ENCODE measurements at regions not wholly inside any gene's neighbourhood (a gene's known extent, or its start where the extent isn't known, plus 50 kb on each side); places are given as distances from the start of the nearest gene placed in this dataset.

DNA sequence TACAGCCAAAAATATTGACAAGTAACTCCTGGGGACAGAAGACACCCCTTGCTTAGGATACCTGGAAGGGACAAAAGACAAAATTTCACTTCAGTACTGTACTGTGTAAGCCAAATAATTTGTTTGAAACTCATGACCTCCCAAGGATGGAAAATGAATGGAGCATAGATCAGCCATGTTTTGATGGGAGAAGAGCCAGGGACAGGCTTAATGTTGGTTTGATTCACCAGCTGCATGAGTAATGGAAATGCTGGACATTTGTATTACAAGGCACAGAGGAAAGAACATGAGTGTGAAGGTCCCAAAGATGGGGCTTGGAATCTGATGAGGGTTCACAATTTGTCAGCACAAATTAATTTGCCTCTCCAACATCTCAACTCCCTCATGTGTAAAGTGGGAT is 122.8 kb downstream of the ENC1 start:
- intact Hi-C loops (cut with micrococcal nuclease; ENCODE audit: unreplicated experiment) (no loop called here), in situ Hi-C loops (cut with MboI) (no loop called here)
- Histone ChIP-seq H3K36me3 (ENCODE audit: control insufficient read depth in 2 of 2, insufficient read depth in 2 of 2, low read length in 1 of 2) (no peaks in the 10 kb centered on the region), H3K79me2 (ENCODE audit: control insufficient read depth, insufficient read depth, low read length) (no peaks in the 10 kb centered on the region), H3K9ac (ENCODE audit: control insufficient read depth, insufficient read depth, low read length) (no peak overlapping the region), H3K4me2 (ENCODE audit: control insufficient read depth, insufficient read depth) (no peak overlapping the region), H2AFZ (ENCODE audit: control insufficient read depth, low read depth, low read length) (no peak overlapping the region), H3K27ac (ENCODE audit: control insufficient read depth, insufficient read depth) (no peak overlapping the region), H3K9me3 (replicated peaks; ENCODE audit: control insufficient read depth, insufficient read depth, low read length) (peaks cover 4% of the 10 kb centered on the region; the same call in 1 of the 3 replicates), H3K4me3 (no peak overlapping the region), H4K20me1 (ENCODE audit: control insufficient read depth, insufficient read depth) (no peaks in the 10 kb centered on the region), H3K4me1 (ENCODE audit: control insufficient read depth, insufficient read depth, low read length) (no peaks in the 10 kb centered on the region), H3K27me3 (replicated peaks in 1 of 2; ENCODE audit: control insufficient read depth in 2 of 2, insufficient read depth in 2 of 2, low read length in 1 of 2) (no peaks in the 10 kb centered on the region)
- no TSS peak for BruUV-seq (replicated peaks)
- ChIA-PET SMC1A (ENCODE audit: uncharacterized antibody, unreplicated experiment) (no interaction called here), CTCF (no interaction called here), RAD21 (ENCODE audit: unreplicated experiment) (no interaction called here), POLR2A (interaction anchor here (0.6 kb wide), 1 partner anchor 11 kb away, joined by 3 read pairs; no protein-coding TSS in a partner anchor)
- FAIRE-seq (peak; percentile 13), DNase-seq (ENCODE audit: low read depth, low spot score) (no peak), ATAC-seq (no peak)
- TF ChIP-seq SIX5 (IDR thresholded peaks at IDR 0.05; ENCODE audit: low read depth, low read length, severe bottlenecking), result no peak
- no peak for TF ChIP-seq RAD21 (IDR thresholded peaks at IDR 0.05; ENCODE audit: insufficient read depth, low read depth, low read length)
- TF ChIP-seq ATF3 (IDR thresholded peaks at IDR 0.05; ENCODE audit: borderline replicate concordance, extremely low read depth, low read depth, low read length), result no peak
- TF ChIP-seq MEF2A (IDR thresholded peaks at IDR 0.05; ENCODE audit: insufficient read depth, low read depth, low read length), result no peak
- TF ChIP-seq FOS (IDR thresholded peaks at IDR 0.05; ENCODE audit: borderline replicate concordance, extremely low read depth, insufficient read length), result no peak
- TF ChIP-seq POLR2A (IDR thresholded peaks at IDR 0.05; ENCODE audit: low read depth, low read length), result no peak
- TF ChIP-seq PAX5 (IDR thresholded peaks at IDR 0.05; ENCODE audit: borderline replicate concordance, low read depth, low read length), result no peak
- TF ChIP-seq, protein P1, sequence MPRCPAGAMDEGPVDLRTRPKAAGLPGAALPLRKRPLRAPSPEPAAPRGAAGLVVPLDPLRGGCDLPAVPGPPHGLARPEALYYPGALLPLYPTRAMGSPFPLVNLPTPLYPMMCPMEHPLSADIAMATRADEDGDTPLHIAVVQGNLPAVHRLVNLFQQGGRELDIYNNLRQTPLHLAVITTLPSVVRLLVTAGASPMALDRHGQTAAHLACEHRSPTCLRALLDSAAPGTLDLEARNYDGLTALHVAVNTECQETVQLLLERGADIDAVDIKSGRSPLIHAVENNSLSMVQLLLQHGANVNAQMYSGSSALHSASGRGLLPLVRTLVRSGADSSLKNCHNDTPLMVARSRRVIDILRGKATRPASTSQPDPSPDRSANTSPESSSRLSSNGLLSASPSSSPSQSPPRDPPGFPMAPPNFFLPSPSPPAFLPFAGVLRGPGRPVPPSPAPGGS (IDR thresholded peaks at IDR 0.05; ENCODE audit: borderline replicate concordance, insufficient read depth, low read depth, low read length, poor library complexity, severe bottlenecking), result no peak
- no peak for TF ChIP-seq STAT1 (conservative IDR thresholded peaks at IDR 0.05)
- no peak for TF ChIP-seq NFXL1 (IDR thresholded peaks at IDR 0.05; ENCODE audit: borderline replicate concordance)
- TF ChIP-seq MYB (IDR thresholded peaks at IDR 0.05; ENCODE audit: borderline replicate concordance, low read depth, low read length), result no peak
- TF ChIP-seq ASH2L (IDR thresholded peaks at IDR 0.05; ENCODE audit: borderline replicate concordance, low read depth), result no peak
- TF ChIP-seq, protein P2, sequence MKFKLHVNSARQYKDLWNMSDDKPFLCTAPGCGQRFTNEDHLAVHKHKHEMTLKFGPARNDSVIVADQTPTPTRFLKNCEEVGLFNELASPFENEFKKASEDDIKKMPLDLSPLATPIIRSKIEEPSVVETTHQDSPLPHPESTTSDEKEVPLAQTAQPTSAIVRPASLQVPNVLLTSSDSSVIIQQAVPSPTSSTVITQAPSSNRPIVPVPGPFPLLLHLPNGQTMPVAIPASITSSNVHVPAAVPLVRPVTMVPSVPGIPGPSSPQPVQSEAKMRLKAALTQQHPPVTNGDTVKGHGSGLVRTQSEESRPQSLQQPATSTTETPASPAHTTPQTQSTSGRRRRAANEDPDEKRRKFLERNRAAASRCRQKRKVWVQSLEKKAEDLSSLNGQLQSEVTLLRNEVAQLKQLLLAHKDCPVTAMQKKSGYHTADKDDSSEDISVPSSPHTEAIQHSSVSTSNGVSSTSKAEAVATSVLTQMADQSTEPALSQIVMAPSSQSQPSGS (IDR thresholded peaks at IDR 0.05; ENCODE audit: low read length), result no peak
- TF ChIP-seq, protein P3, sequence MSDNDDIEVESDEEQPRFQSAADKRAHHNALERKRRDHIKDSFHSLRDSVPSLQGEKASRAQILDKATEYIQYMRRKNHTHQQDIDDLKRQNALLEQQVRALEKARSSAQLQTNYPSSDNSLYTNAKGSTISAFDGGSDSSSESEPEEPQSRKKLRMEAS (IDR thresholded peaks at IDR 0.05; ENCODE audit: low read depth, low read length), result no peak
- TF ChIP-seq, protein P4, sequence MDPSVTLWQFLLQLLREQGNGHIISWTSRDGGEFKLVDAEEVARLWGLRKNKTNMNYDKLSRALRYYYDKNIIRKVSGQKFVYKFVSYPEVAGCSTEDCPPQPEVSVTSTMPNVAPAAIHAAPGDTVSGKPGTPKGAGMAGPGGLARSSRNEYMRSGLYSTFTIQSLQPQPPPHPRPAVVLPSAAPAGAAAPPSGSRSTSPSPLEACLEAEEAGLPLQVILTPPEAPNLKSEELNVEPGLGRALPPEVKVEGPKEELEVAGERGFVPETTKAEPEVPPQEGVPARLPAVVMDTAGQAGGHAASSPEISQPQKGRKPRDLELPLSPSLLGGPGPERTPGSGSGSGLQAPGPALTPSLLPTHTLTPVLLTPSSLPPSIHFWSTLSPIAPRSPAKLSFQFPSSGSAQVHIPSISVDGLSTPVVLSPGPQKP (IDR thresholded peaks at IDR 0.05; ENCODE audit: low read depth, low read length), result no peak
